GM23338 (cell line): ENCODE measurements at regions not wholly inside any gene's neighbourhood (a gene's known extent, or its start where the extent isn't known, plus 50 kb on each side); places are given as distances from the start of the nearest gene placed in this dataset.

Source experiments
- ATAC-seq: fragments of 200-7000 bp; cut with Tn5 transposase; 3 replicates; pipeline ENCODE4 v1.9.1; 2020
- DNase-seq: peaks from one replicate; pipeline ENCODE4 v3.0.0-alpha.2; 2015; ENCODE audit warnings: low spot score
- H2AFZ ChIP-seq: fragments of 200-600 bp; sonication (generic); 2 replicates; pipeline ENCODE4 v1.8.0; 2016; ENCODE audit warnings: antibody characterized with exemption, mild to moderate bottlenecking, moderate library complexity
- H3F3A ChIP-seq: fragments of 200-600 bp; sonication (generic); replicated peaks from 2 replicates; pipeline ENCODE4 v1.8.0; 2017; ENCODE audit warnings: antibody characterized with exemption, mixed run types, low read depth
- H3K27ac ChIP-seq: fragments of 200-600 bp; sonication (generic); 2 replicates; pipeline ENCODE4 v1.6.1; 2016; ENCODE audit warnings: low read depth
- H3K27me3 ChIP-seq: fragments of 200-600 bp; sonication (generic); 2 replicates; pipeline ENCODE4 v1.8.0; 2016; ENCODE audit warnings: mild to moderate bottlenecking, mixed run types, moderate library complexity; ENCODE audit not compliant: insufficient read depth
- H3K36me3 ChIP-seq: fragments of 200-600 bp; sonication (generic); 2 replicates; pipeline ENCODE4 v1.8.0; 2016; ENCODE audit warnings: mild to moderate bottlenecking; ENCODE audit not compliant: insufficient read depth
- H3K4me1 ChIP-seq: fragments of 200-600 bp; sonication (generic); 2 replicates; pipeline ENCODE4 v1.8.0; 2016; ENCODE audit warnings: mild to moderate bottlenecking, moderate library complexity; ENCODE audit not compliant: insufficient read depth
- H3K4me2 ChIP-seq: fragments of 200-600 bp; sonication (generic); 2 replicates; pipeline ENCODE4 v1.7.1; 2017; ENCODE audit warnings: mixed run types
- H3K4me3 ChIP-seq: fragments of 200-600 bp; sonication (generic); 2 replicates; pipeline ENCODE4 v1.6.1; 2016; ENCODE audit warnings: mixed run types
- H3K79me2 ChIP-seq: fragments of 200-600 bp; sonication (generic); replicated peaks from 2 replicates; pipeline ENCODE4 v1.8.0; 2017; ENCODE audit warnings: mild to moderate bottlenecking; ENCODE audit not compliant: insufficient read depth
- H3K9me2 ChIP-seq: fragments of 200-600 bp; sonication (generic); 2 replicates; pipeline ENCODE4 v1.8.0; 2017; ENCODE audit not compliant: insufficient read depth
- H4K20me1 ChIP-seq: fragments of 200-600 bp; sonication (generic); replicated peaks from 2 replicates; pipeline ENCODE4 v1.8.0; 2017; ENCODE audit warnings: mild to moderate bottlenecking; ENCODE audit not compliant: insufficient read depth
- H3K27ac Mint-ChIP-seq: 2 replicates; pipeline ENCODE4 v1.8.0; 2020; ENCODE audit warnings: inconsistent platforms, mild to moderate bottlenecking, moderate library complexity, mixed read lengths
- H3K27me3 Mint-ChIP-seq: 3 replicates; pipeline ENCODE4 v1.8.0; 2022; ENCODE audit warnings: low read depth, mild to moderate bottlenecking, moderate library complexity, mixed read lengths, inconsistent platforms; ENCODE audit not compliant: insufficient read depth, poor library complexity
- H3K36me3 Mint-ChIP-seq: 3 replicates; pipeline ENCODE4 v1.8.0; 2021; ENCODE audit warnings: low read depth, mild to moderate bottlenecking, inconsistent platforms, moderate library complexity, mixed read lengths
- H3K4me1 Mint-ChIP-seq: 3 replicates; pipeline ENCODE4 v1.8.0; 2020; ENCODE audit warnings: mild to moderate bottlenecking, inconsistent platforms, mixed read lengths
- H3K4me3 Mint-ChIP-seq: 3 replicates; pipeline ENCODE4 v1.8.0; 2021; ENCODE audit warnings: moderate library complexity, mild to moderate bottlenecking, inconsistent platforms, mixed read lengths
- H3K9me3 Mint-ChIP-seq: 3 replicates; pipeline ENCODE4 v1.8.0; 2020; ENCODE audit warnings: moderate library complexity, mild to moderate bottlenecking, inconsistent platforms, mixed read lengths
- CREB1 ChIP-seq: fragments of 250-450 bp; sonication (Bioruptor Pico); IDR thresholded peaks from 2 replicates; pipeline ENCODE4 v1.5.0; 2020; ENCODE audit warnings: low read depth, mild to moderate bottlenecking, moderate library complexity
- CTCF ChIP-seq, 2 experiments: fragments of 200-600 bp in 1 of 2; sonication (generic) in 1 of 2; conservative IDR thresholded peaks; 2 replicates each; pipeline versions ENCODE4 v1.5.1 to v1.6.1; 2016 to 2017; ENCODE audit warnings: antibody characterized with exemption in 2 of 2, low read depth in 2 of 2, mild to moderate bottlenecking in 2 of 2, moderate library complexity in 1 of 2
- ETS1 ChIP-seq: IDR thresholded peaks from 2 replicates; pipeline ENCODE4 v1.6.1; 2016; ENCODE audit warnings: antibody characterized with exemption
- EZH2phosphoT487 ChIP-seq: fragments of 200-600 bp; sonication (generic); IDR thresholded peaks from one replicate; pipeline ENCODE4 v1.8.1; 2018; ENCODE audit warnings: antibody characterized with exemption; ENCODE audit not compliant: unreplicated experiment
- NANOG ChIP-seq: IDR thresholded peaks from 2 replicates; pipeline ENCODE4 v1.6.1; 2016; ENCODE audit warnings: antibody characterized with exemption, borderline replicate concordance
- POLR2AphosphoS5 ChIP-seq: IDR thresholded peaks from 2 replicates; pipeline ENCODE4 v1.6.1; 2016; ENCODE audit warnings: antibody characterized with exemption, low read depth
- STAT1 ChIP-seq: IDR thresholded peaks from one replicate; pipeline ENCODE4 v1.6.1; 2016; ENCODE audit warnings: antibody characterized with exemption; ENCODE audit not compliant: unreplicated experiment
- ZNF114 ChIP-seq: fragments of 250-450 bp; sonication (Bioruptor Pico); IDR thresholded peaks from 2 replicates; pipeline ENCODE4 v1.5.0; 2020; ENCODE audit warnings: mild to moderate bottlenecking, moderate library complexity

DNA sequence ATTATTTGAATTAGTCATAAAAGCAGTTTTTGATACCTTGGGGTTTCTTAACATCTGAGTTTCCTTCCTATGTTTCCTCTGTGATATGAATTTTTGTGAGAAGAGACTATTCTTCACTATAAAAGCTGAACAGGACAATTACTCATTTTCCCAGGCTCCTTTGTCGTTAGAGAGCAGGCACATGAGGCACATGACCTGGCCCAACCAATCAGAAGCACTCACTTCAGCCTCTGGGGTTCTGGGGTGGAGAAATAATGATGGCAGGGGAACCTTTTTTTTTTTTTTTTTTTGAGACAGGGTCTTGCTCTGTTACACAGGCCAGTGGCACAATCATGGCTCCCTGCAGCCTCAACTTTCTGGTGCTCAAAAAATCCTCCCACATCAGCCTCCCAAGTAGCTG lies 145.5 kb upstream of the ASIC2 start:
- DNase-seq = no peak
- H2AFZ ChIP-seq = no peak overlapping the region
- Mint-ChIP-seq H3K4me1 (no peaks in the 10 kb centered on the region), H3K27me3 (peaks cover 3% of the 10 kb centered on the region), H3K4me3 (no peak overlapping the region), H3K9me3 (peaks cover 18% of the 10 kb centered on the region; the same call in 2 of the 3 replicates), H3K27ac (no peak overlapping the region), H3K36me3 (peaks cover 2% of the 10 kb centered on the region; the same call in 1 of the 3 replicates)
- 0 out of 2 replicates have a peak, but pooled peaks cover 4% of the 10 kb centered on the region for H3K36me3 ChIP-seq
- H3K79me2 ChIP-seq = no peaks in the 10 kb centered on the region
- no peak for ATAC-seq
- H3F3A ChIP-seq = no peaks in the 10 kb centered on the region
- peaks cover 3% of the 10 kb centered on the region; the same call in 1 of the 2 replicates for H3K9me2 ChIP-seq
- no peaks in the 10 kb centered on the region for H3K27me3 ChIP-seq
- H4K20me1 ChIP-seq = no peaks in the 10 kb centered on the region
- H3K27ac ChIP-seq = no peak overlapping the region
- H3K4me1 ChIP-seq = no peaks in the 10 kb centered on the region
- no peak overlapping the region for H3K4me3 ChIP-seq
- no peak overlapping the region for H3K4me2 ChIP-seq
- no peak for TF ChIP-seq CREB1
- TF ChIP-seq CTCF (conservative IDR thresholded peaks at IDR 0.05; ENCODE audit: low read depth in 2 of 2) = no peak
- TF ChIP-seq STAT1 = no peak
- TF ChIP-seq ETS1 = no peak
- no peak for TF ChIP-seq ZNF114 (CRISPR knock-in tag)
- TF ChIP-seq POLR2AphosphoS5 = no peak

DNA sequence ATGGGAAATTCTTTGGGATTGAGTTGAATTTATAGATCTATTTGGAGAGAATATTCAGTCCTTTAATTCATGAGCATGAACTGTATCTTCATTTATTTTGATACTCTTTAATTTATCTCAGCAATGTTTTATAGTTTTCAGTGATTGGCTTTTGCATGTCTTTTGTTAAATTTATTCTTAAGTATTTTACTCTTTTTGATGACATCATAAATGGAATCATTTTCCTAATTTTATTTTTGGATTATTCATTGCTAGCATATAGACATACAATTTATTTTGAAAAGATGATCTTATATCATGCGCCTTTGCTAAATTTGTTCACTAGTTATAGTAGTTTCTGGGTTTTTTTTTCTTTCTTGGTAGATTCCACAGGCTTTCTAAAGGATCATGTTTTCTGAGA lies 149.2 kb upstream of the ASIC2 start:
- peaks cover 3% of the 10 kb centered on the region for H3K27me3 Mint-ChIP-seq
- no peak overlapping the region for H3K27ac Mint-ChIP-seq
- H3K9me3 Mint-ChIP-seq = peaks cover 18% of the 10 kb centered on the region; the same call in 2 of the 3 replicates
- ATAC-seq = no peak
- no peak overlapping the region for H2AFZ ChIP-seq
- peaks cover 5% of the 10 kb centered on the region; the same call in 1 of the 2 replicates for H3K9me2 ChIP-seq
- no peak overlapping the region for H3K4me2 ChIP-seq
- H3K79me2 ChIP-seq = no peaks in the 10 kb centered on the region
- no peak overlapping the region for H3K4me3 ChIP-seq
- H3F3A ChIP-seq = no peaks in the 10 kb centered on the region
- peaks cover 2% of the 10 kb centered on the region; the same call in 1 of the 3 replicates for H3K36me3 Mint-ChIP-seq
- H3K36me3 ChIP-seq = 0 out of 2 replicates have a peak, but pooled peaks cover 4% of the 10 kb centered on the region
- no peaks in the 10 kb centered on the region for H3K4me1 ChIP-seq
- no peak overlapping the region for H3K27ac ChIP-seq
- no peaks in the 10 kb centered on the region for H3K4me1 Mint-ChIP-seq
- DNase-seq = no peak
- no peak for TF ChIP-seq NANOG
- no peaks in the 10 kb centered on the region for H4K20me1 ChIP-seq
- no peaks in the 10 kb centered on the region for H3K27me3 ChIP-seq
- no peak overlapping the region for H3K4me3 Mint-ChIP-seq

DNA sequence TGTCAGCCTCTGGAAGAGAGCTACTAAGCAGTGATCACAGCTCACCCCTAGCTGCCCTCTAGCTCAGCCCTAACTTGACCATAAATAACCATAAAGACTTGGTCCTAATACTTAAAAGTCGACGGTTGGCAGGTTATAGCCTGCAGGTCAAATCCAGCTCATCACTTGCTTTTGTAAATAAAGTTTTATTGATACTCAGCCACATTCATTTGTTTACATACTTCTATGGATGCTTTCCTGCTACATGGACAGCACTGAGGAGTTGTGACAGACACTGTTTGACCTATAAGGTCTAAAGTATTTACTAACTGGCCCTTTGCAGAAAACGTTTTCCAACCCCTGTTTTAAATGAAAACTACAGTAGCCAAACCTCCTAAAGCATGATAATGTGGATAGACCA lies 151.6 kb upstream of the ASIC2 start:
- Histone ChIP-seq H4K20me1 (no peaks in the 10 kb centered on the region), H3K4me3 (no peak overlapping the region), H3K27ac (no peak overlapping the region), H3K4me1 (no peaks in the 10 kb centered on the region), H3K79me2 (no peaks in the 10 kb centered on the region), H3K36me3 (0 out of 2 replicates have a peak, but pooled peaks cover 4% of the 10 kb centered on the region), H3K4me2 (no peak overlapping the region), H3F3A (no peaks in the 10 kb centered on the region), H3K9me2 (0 out of 2 replicates have a peak, but pooled peaks cover 2% of the 10 kb centered on the region), H3K27me3 (no peaks in the 10 kb centered on the region), H2AFZ (no peak overlapping the region)
- Mint-ChIP-seq H3K27me3 (peaks cover 1% of the 10 kb centered on the region), H3K36me3 (peaks cover 5% of the 10 kb centered on the region; the same call in 2 of the 3 replicates), H3K27ac (no peak overlapping the region), H3K4me1 (no peaks in the 10 kb centered on the region), H3K4me3 (no peak overlapping the region), H3K9me3 (peaks cover 31% of the 10 kb centered on the region)
- no peak for DNase-seq
- ATAC-seq = no peak
- TF ChIP-seq EZH2phosphoT487 = no peak
